Large intestine (tissue), 3 donors: ENCODE measurements at regions not wholly inside any gene's neighbourhood (a gene's known extent, or its start where the extent isn't known, plus 50 kb on each side); places are given as distances from the start of the nearest gene placed in this dataset.

ENCODE experiments used
- DNase-seq, 2 donors: peaks; one replicate each; pipeline versions ENCODE4 v3.0.0 to v3.0.0-alpha.2; 2013
- H3K27ac ChIP-seq: one replicate; pipeline ENCODE4 v1.5.1; 2013; ENCODE audit warnings: low read length
- H3K27me3 ChIP-seq: 2 replicates; pipeline ENCODE4 v1.6.1; 2013; ENCODE audit warnings: low read length; ENCODE audit not compliant: control insufficient read depth, insufficient read depth
- H3K36me3 ChIP-seq: 2 replicates; pipeline ENCODE4 v1.6.1; 2013; ENCODE audit warnings: low read length; ENCODE audit not compliant: control insufficient read depth, insufficient read depth
- H3K4me1 ChIP-seq: one replicate; pipeline ENCODE4 v1.6.1; 2013; ENCODE audit warnings: low read length; ENCODE audit not compliant: control insufficient read depth, insufficient read depth
- H3K4me3 ChIP-seq: one replicate; pipeline ENCODE4 v1.5.1; 2013; ENCODE audit warnings: low read length
- H3K9me3 ChIP-seq: one replicate; pipeline ENCODE4 v1.6.1; 2013; ENCODE audit warnings: mild to moderate bottlenecking, low read depth, low read length, moderate library complexity; ENCODE audit not compliant: control insufficient read depth
- WGBS: methylation state at CpG from one replicate; pipeline ENCODE4 v1.1.5; 2013; ENCODE audit warnings: low lambda C conversion rate; ENCODE audit not compliant: insufficient coverage; 5-methylcytosine and 5-hydroxymethylcytosine counted together

DNA sequence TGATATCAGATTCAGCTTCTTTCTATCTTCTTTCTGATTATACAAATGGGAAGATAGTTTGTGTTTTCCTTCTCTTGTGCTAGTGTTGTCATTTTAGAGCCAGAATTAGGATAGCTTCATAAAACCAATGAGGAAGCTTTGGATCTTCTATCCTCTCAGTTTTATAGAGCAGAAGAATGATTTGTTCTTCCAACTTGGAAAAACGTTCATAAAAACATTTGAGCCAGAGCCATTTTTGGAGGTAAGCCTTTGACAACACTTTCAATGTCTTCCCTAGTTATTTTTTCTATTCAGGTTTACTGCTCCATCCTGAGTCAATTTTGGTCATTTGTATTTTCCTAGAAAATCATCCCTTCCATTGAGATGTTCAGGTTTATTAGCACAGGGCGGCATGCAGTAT, 91.2 kb upstream of the MYOCD start:
- H3K36me3 ChIP-seq = no peaks in the 10 kb centered on the region
- no peaks in the 10 kb centered on the region for H3K27me3 ChIP-seq
- no peak for DNase-seq
- no peak overlapping the region for H3K27ac ChIP-seq
- 50% methylated on average over 1 of the region's 2 CpGs for WGBS
- H3K4me1 ChIP-seq = no peaks in the 10 kb centered on the region
- no peaks in the 10 kb centered on the region for H3K9me3 ChIP-seq
- no peak overlapping the region for H3K4me3 ChIP-seq

DNA sequence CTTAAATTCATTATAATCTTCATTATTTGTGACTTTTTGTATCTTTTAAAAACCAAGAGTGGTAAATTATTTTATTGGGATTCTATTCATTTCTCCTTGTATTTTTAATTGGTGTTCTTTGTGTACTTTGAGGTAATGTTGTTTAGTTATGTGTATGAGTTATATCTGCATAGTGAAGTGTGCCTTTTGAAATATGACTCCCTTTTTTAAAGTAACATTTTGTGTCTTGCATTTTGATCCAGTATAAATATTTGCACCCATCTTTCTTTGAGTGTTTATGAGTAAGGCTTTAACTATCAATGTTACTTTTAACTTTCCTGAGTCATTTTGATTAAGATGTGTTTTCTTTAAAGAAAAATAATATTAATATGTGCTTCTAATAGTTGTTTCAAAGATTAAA, 90.0 kb upstream of the MYOCD start:
- H3K4me1 ChIP-seq = no peaks in the 10 kb centered on the region
- H3K27me3 ChIP-seq = no peaks in the 10 kb centered on the region
- H3K4me3 ChIP-seq = no peak overlapping the region
- no peaks in the 10 kb centered on the region for H3K9me3 ChIP-seq
- H3K27ac ChIP-seq = no peak overlapping the region
- H3K36me3 ChIP-seq = no peaks in the 10 kb centered on the region
- no peak for DNase-seq

GRCh38 chr17:12579288-12579687, 86.4 kb upstream of the MYOCD start:
- H3K9me3 ChIP-seq = no peaks in the 10 kb centered on the region
- peak in 1 of 2 donors; percentile 9 for DNase-seq
- H3K27ac ChIP-seq = no peak overlapping the region
- H3K4me3 ChIP-seq = no peak overlapping the region
- H3K4me1 ChIP-seq = no peaks in the 10 kb centered on the region
- WGBS = 13% methylated on average over 2 of the region's 5 CpGs
- H3K36me3 ChIP-seq = no peaks in the 10 kb centered on the region
- H3K27me3 ChIP-seq = no peaks in the 10 kb centered on the region

GRCh38 chr17:12580640-12581039, 85.0 kb upstream of the MYOCD start:
- Histone ChIP-seq H3K36me3 (no peaks in the 10 kb centered on the region), H3K4me3 (no peak overlapping the region), H3K9me3 (no peaks in the 10 kb centered on the region), H3K4me1 (no peaks in the 10 kb centered on the region), H3K27me3 (no peaks in the 10 kb centered on the region), H3K27ac (no peak overlapping the region)
- no peak for DNase-seq
- 90% methylated on average over 3 of the region's 6 CpGs for WGBS

GRCh38 chr17:12584727-12585126, 81.0 kb upstream of the MYOCD start:
- H3K27me3 ChIP-seq = no peaks in the 10 kb centered on the region
- 90% methylated on average over 2 of the region's 7 CpGs for WGBS
- no peak for DNase-seq
- no peaks in the 10 kb centered on the region for H3K9me3 ChIP-seq
- H3K36me3 ChIP-seq = no peaks in the 10 kb centered on the region
- H3K4me3 ChIP-seq = no peak overlapping the region
- H3K4me1 ChIP-seq = no peaks in the 10 kb centered on the region
- H3K27ac ChIP-seq = no peak overlapping the region

GRCh38 chr17:12588531-12588930, 77.2 kb upstream of the MYOCD start:
- Histone ChIP-seq H3K27me3 (no peaks in the 10 kb centered on the region), H3K4me3 (no peak overlapping the region), H3K9me3 (no peaks in the 10 kb centered on the region), H3K27ac (no peak overlapping the region), H3K4me1 (no peaks in the 10 kb centered on the region), H3K36me3 (no peaks in the 10 kb centered on the region)
- WGBS = 100% methylated on average over 1 of the region's 5 CpGs
- no peak for DNase-seq

GRCh38 chr17:12590417-12590816, 75.3 kb upstream of the MYOCD start:
- DNase-seq = no peak
- H3K4me3 ChIP-seq = no peak overlapping the region
- H3K27me3 ChIP-seq = no peaks in the 10 kb centered on the region
- H3K27ac ChIP-seq = no peak overlapping the region
- no peaks in the 10 kb centered on the region for H3K9me3 ChIP-seq
- 93% methylated on average over 4 of the region's 10 CpGs for WGBS
- no peaks in the 10 kb centered on the region for H3K4me1 ChIP-seq
- no peaks in the 10 kb centered on the region for H3K36me3 ChIP-seq

DNA sequence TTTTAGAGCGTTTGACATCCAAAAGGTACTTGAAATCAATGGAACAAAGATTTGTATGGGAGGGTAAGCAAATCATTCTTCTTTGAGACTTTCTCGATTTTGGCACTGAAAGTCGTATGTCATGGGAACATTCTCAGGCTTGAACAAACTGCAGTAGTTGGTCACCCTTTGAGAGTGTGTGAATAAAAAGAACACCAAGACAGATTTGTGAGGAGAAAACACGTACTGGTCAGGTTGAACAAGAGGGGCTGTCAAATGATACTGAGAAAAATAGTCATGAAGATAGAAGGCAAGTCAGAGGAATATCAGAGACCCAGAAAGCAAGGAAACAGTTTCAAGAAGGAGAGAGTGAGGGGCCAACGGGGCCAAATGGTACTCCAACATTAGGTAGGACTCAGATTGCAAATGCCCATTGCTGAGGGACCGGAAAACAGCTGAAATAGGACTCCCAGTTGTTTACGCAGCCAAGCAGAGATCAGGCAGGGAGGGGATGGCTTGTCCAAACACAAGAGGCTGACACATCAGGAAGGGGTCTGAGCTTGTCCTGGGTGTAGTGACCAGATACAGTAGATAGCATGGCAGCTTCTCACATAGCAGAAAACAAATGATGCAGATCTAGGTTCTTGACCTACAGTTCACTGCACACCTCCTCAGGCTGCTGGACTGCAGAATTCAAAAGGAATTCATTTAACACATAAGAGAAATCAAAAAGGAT, 74.5 kb upstream of the MYOCD start:
- WGBS = 81% methylated on average over 3 of the region's 7 CpGs

GRCh38 chr17:12592941-12593340, 72.7 kb upstream of the MYOCD start:
- no peak overlapping the region for H3K27ac ChIP-seq
- no peak for DNase-seq
- WGBS = 100% methylated on average over 1 of the region's 3 CpGs

More for the DNA sequence above, 74.5 kb upstream of the MYOCD start:
- Histone ChIP-seq H3K27ac (no peak overlapping the region), H3K27me3 (no peaks in the 10 kb centered on the region), H3K36me3 (no peaks in the 10 kb centered on the region), H3K9me3 (no peaks in the 10 kb centered on the region), H3K4me1 (no peaks in the 10 kb centered on the region), H3K4me3 (no peak overlapping the region)
- no peak for DNase-seq

DNA sequence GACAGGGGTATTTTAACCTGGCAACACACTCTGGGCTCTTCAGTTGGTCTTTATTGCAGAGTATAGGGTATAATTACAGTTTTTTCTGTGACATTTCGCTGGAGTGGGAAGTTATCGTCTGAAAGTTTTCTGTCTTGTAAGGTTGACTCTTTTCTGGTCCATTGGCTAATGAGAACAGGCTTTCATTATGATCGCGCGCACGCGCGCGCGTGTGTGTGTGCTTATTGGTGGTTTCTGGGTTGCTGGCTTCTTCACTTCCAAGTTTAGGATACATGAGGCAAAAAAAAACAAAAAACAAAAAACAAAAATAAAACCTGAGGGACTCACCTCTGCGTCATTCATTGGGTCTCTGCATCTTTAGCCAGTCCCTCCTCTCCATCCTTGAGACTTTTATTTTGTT, 68.7 kb upstream of the MYOCD start:
- Histone ChIP-seq H3K36me3 (no peaks in the 10 kb centered on the region), H3K4me1 (no peaks in the 10 kb centered on the region), H3K4me3 (no peak overlapping the region), H3K27me3 (no peaks in the 10 kb centered on the region), H3K9me3 (no peaks in the 10 kb centered on the region), H3K27ac (no peak overlapping the region)
- no peak for DNase-seq
- 98% methylated on average over 11 of the region's 11 CpGs for WGBS

More at GRCh38 chr17:12592941-12593340, 72.7 kb upstream of the MYOCD start:
- no peaks in the 10 kb centered on the region for H3K36me3 ChIP-seq
- H3K4me1 ChIP-seq = no peaks in the 10 kb centered on the region
- no peak overlapping the region for H3K4me3 ChIP-seq
- no peaks in the 10 kb centered on the region for H3K9me3 ChIP-seq
- H3K27me3 ChIP-seq = no peaks in the 10 kb centered on the region

GRCh38 chr17:12597895-12598294, 67.8 kb upstream of the MYOCD start:
- Histone ChIP-seq H3K27me3 (no peaks in the 10 kb centered on the region), H3K4me3 (no peak overlapping the region), H3K9me3 (no peaks in the 10 kb centered on the region), H3K27ac (no peak overlapping the region), H3K4me1 (no peaks in the 10 kb centered on the region), H3K36me3 (no peaks in the 10 kb centered on the region)
- no peak for DNase-seq
- WGBS = 93% methylated on average over 2 of the region's 3 CpGs
